ENCODE measurements at regions not wholly inside any gene's neighbourhood (a gene's known extent, or its start where the extent isn't known, plus 50 kb on each side); places are given as distances from the start of the nearest gene placed in this dataset.

DNA sequence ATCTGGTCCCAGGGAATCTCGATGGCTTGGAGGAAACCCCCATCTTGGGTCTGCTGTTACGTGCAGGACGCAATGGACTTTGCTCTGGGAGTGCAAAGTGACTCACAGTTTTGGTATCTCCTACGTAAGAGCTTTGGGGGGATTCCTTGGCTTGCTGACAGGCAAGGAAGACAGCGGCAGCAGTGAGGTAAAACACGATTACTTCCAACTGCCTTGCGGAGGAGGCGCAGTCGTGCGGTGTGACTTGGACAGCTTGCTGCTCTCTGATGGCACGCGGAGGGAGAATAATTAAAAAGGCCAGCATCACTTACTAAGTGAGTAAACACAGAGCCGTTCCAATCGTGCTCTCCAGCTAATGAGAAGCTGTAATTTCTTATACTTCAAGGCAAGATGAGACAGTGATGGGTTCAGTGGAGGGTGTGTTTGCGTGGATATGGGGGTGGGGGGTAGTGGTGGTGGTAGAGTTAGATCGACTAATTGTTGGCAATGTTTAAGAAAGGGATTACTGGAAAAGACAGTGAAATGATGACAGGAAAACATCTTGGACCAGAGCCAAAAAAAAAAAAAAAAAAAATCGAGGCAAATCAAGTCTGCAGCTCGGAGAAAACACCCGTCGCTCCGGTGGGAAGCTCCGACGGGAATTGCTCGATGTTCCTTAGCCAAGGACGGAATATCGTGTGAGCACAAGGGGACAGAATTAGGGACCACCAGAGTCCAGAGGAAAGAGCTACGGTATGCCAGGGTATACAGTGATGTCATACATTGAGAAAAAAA is 184.8 kb upstream of the ZFHX3 start:
- no peak for DNase-seq

DNA sequence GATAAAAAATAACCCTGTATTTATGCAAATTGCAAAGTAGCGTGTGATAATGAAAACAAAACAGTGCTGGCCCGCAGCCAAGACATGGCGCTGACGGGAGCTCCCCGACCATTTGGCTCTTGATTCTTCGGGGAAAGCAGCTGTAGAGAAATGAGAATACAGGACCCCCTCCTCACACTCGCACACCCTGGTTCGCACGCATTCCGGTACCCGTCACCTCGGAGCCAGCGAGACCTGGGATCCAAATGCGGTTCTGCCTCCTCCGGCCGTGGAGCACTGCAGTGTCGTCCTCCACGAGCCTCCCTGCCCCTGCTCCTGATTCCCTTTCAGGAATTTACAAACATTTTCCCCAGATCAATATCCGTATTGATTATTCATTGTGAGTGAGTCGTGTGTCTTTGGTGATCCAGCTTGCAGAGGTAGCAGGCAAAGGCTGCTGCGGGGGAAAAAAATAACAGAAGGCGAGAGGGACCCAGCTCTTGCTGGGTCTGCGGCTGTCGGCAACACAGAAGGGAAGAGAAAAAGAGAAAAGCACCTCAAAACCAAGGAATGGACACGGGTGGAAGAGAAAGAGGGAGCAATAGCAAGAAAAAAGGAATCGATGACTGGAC is 184.1 kb upstream of the ZFHX3 start:
- no peak for DNase-seq

- no peak for DNase-seq
Measured at GRCh38 chr16:73231379-73231778, 183.5 kb upstream of the ZFHX3 start.

DNA sequence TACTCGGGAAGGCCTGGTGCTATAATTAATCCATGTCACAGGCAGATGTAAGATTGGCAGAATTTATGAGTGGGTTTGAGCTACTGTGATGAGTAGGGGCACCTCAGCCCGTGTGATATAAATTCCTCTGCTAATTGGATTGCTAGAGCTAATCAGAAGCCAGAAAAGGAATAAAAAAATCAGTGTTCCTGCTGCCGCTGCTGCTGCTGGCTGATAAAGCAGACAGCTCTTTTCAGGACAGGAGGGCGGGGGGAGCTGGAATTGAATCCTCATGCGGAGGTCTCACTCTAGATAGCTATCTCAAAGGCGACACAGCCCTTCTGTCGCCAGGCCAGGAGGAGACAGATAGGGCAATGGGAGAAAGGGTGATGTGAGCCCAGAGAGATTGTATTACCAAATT is 182.7 kb upstream of the ZFHX3 start:
- no peak for DNase-seq

DNA sequence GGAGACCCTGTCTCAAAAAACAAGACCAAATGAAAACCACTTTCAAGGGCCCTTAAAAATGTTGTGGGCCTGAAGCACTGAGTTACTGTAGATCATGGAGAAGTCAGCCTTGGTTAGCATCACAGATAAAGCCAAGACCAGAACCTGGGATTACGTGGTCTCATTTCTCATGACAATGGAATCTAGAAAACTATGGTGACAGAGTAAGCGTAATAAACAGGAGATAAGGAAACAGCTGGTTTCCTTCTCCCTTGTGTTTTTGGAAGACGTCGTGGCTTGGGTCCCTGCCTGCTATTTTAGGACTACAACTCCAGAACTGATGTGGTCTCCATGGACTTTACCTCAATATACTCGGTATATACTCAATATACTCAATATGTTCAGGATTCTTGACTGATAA is 180.7 kb upstream of the ZFHX3 start:
- no peak for DNase-seq

DNA sequence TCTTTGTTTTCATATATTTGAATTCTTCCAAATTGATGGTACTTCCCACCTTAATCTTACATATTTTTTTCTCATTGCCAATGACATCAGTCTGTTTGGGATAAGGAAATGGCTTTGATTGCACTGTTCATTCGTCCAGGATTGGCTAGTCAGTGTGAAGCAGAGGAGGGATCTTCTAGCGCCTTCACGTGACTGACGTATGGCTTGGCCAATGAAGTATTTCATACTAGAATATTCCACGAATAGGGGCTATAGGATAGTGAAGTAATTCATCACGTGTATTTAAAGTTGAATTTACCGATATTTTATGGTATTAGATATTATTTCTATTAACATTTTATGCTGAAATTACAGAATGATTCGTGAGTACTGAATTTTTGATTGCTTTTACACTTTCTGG is 178.7 kb upstream of the ZFHX3 start:
- DNase-seq = no peak

DNA sequence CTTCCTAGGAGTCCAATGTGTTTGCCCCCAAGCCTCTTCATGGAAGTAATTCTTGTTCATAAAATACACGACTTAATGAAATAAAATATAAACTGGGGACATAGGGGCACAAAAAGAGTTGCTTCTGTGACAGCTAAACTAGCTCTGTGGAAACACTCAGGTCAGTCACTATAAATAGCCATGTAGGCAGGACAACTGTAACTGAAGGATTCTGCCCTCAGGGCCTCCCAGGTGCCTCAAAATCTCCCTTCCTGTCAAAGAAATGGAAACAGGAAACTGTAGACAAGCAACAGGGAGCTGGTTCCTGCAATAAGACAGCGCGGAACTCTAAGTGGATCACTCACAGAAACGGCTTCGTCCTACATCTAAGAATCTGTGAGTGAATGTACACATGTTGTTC is 178.1 kb upstream of the ZFHX3 start:
- no peak for DNase-seq

DNA sequence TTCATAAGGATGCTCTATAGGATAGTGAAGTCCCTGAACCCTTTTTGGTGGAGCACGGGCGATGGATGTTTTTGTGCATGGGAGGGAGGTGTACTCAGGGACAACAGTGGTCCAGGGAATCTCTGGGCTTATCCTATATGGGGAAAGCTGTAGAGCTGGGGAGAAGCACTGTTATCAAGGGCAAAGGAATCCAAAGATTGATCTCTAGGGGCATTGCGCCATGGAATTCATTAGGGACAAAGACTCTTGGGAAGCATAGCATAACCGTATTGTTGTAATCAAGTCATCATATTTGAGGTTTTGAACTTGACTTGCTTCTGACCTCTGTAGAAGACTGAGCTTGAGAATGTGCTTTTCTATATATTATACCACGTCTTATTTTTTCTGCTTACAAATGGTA is 172.9 kb upstream of the ZFHX3 start:
- DNase-seq = no peak

- no peak for DNase-seq
Measured at GRCh38 chr16:73219176-73219575, 171.2 kb upstream of the ZFHX3 start.

DNA sequence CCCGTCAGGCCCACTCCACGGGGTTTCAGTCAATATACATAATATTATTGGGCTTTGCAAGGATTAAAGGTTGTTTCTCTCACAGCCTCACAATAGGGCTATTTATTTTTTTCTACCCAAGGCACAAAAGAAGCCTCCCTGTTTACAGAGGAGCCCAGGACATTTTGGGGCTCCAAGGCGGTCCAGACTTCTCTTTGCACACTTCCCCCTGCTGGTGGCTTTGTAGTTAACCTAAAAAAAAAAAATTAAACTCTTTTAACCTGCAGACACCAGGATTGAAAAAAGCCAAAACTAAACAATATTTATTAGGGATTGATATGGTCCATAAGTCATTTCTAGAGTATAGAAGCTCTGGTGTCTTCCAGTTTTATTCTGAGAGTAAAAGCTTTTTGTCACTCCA is 169.7 kb upstream of the ZFHX3 start:
- DNase-seq = no peak

- no peak for DNase-seq
Measured at GRCh38 chr16:73216932-73217331, 169.0 kb upstream of the ZFHX3 start.

DNA sequence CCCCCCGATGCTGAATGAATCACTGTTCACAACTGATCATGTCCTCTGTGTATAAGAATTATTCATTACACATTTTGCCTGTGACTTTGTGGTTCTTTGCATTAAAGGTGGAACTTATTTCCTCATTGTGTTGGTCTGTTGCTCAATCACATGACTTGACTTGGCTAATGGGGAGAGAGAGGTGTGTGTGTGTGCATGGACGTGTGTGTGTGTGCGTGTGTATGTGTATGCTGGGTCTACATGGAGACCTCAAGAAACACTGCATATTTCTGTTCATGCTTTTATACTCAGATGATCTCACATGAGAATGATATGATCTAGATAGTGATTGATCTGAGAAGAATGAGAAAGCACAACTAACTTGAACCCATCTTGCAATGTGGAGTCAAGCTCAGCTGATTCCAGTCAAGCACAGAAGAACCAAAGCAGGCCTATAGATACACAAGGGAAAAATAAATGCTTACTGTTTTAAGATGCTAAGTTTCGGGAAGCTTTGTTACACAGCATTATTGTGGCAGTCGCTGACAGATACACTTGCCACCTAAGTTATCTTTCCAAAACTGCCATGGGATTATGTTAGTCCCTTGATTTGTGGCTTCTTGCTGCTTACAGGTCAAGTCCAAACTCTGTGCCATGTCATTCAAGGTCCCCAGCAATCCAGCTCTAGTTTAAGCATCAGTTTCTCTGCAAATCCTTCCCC is 167.9 kb upstream of the ZFHX3 start:
- no peak for DNase-seq

DNA sequence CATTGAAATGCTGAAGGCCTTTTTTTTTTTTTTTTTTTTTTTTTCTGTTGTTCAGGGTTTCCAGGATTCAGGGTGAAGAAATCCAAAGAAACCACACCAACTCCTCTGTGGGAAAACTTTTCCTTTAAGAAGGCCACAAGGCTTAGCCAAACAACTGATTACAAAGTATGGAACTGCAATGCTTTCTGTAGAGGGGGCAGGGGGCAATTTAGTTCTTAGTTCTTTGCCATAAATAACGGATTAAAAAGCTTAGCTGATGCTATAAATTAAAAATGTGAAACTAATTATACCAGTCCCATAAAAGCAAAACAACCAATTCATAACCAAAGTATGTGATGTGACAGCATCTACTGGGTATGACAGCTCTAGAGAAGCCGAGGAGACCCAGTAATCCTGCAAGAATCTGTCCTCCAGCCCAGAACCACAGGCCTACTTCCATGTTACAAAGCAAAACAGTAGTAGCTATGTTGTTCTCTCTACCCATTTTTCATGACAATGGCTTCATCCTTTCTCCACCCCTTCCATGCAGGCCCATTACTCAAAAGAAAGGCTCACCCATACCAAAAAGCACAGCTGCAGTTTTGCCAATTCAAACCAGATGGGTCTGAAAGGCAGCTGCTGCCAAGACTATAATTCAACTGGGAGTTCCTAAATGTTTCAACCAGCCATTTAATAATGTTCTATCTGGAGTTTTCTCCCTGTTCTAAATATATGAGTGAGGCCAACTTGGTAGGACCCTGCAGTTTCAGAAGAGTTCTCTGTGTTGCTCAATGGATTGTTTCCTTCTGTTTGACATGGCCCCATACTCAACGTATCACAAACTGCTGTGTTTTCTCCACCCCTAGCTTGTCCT is 167.1 kb upstream of the ZFHX3 start:
- no peak for DNase-seq

GRCh38 chr16:73213732-73214455 is 166.0 kb upstream of the ZFHX3 start:
- DNase-seq = peak; percentile 55

GRCh38 chr16:73212431-73212830 is 164.5 kb upstream of the ZFHX3 start:
- no peak for DNase-seq

- no peak for DNase-seq
Measured at GRCh38 chr16:73210686-73211085, 162.8 kb upstream of the ZFHX3 start.

DNA sequence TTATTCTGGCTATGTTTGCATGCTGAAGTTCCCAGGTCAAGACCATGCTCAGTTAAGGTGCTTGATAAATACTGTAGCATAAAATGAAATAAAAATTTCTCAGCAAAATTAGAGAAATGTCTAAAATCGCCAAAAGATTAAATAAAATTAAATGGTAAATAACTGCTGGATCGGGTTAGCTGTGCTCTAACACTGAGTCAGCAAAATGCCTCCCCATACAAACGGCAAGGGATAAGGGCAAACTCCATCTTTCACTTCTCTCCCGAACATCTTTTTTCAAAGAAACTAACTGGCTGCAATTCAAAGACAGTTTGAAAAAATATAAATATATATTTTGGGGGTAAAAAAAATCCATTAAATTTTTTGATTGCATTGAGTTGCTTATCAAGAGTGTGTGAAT is 162.2 kb upstream of the ZFHX3 start:
- no peak for DNase-seq

DNA sequence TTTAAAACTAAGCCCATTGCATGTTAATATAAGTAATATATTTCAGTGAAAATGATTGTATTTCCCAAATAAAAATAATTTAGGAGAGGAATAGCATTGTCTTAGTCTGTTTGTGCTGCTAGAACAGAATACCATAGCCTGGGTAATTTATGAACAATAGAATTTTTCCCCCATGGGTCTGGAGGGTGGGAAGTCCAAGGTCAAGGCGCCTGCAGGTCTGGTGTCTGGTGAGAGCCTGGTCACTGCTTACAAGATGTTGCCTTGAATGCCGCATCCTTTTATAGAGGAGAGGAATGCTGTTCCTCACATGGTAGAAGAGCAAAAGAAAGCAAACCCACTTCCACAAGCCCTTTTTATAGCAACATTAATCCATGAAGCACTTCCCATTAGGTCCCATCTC is 161.3 kb upstream of the ZFHX3 start:
- DNase-seq = no peak

DNA sequence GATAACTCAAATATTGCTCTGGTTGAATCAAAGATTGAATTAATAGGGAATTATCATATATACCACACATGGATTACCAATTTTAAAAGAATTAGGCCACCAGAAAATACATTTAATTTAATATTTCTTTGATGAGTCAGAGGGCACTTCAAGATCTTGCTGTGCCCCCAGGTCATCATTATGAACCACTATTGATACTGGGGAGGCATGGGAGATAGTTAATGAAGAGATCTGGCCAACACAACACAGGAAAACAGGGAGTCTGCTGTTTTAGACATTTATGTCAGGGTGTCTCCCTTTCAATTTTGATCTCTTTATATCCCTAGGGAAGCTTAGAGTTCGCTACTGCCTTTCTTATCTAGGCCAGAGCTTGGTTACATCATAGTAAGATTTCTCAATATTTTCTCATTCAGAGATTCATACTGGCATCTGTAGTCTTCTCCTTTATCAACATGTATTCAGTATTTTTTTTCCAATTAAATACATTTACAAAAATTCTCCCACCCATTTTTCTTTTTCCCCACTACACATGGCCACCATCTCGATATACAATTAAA is 158.3 kb upstream of the ZFHX3 start:
- DNase-seq = no peak

GRCh38 chr16:73205153-73205886 is 157.4 kb upstream of the ZFHX3 start:
- DNase-seq = no peak

DNA sequence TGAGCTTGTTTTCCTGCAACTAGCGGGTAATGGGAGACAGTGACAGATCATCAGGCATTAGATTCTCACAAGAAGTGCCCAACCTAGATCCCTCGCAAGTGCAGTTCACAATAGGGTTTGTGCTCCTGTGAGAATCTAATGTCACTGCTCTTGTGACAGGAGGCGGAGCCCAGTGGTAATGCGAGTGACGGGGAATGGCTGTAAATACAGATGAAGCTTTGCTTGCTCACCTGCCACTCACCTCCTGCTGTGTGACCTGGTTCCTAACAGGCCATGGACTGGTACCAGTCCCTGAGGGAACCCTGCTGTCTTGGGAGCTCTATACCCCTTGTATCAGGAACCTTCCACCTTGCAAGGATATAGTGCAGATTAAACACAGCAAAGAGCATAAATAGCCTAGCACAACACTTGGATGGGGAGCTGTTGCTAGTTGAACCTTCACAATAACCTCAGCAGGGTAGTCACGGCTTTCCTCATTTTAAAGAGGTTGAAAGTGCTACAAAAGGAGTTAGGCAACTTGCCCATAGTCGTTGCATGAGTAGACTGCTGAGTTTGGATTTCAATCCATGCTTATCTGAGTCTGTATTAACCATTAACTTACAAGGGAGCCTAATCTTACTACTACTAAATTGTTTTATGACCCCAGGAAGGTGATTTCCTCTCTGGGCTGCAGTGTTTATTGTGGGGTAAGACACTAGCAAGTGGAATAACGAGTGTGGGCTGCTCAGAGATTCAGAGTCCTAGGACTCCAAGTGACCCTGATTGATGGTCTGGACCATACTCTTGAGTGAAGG is 156.6 kb upstream of the ZFHX3 start:
- no peak for DNase-seq
